Tibial nerve (tissue), 4 donors: ENCODE measurements at regions not wholly inside any gene's neighbourhood (a gene's known extent, or its start where the extent isn't known, plus 50 kb on each side); places are given as distances from the start of the nearest gene placed in this dataset.

Experiments used
- DNase-seq, 2 donors: peaks; one replicate each; pipeline ENCODE4 v3.0.0-alpha.2; 2019; ENCODE audit warnings: low spot score in 2 of 2
- H3K27ac ChIP-seq, 4 donors: fragments of 200-600 bp; sonication (generic) in 3 of 4; one replicate each; pipeline ENCODE4 v1.5.1; 2017 to 2019; ENCODE audit warnings: mild to moderate bottlenecking in 1 of 4
- H3K27me3 ChIP-seq, 2 donors: fragments of 200-600 bp; sonication (generic) in 1 of 2; one replicate each; pipeline versions ENCODE4 v1.5.1 to v1.6.0; 2017 to 2019
- H3K36me3 ChIP-seq, 3 donors: fragments of 200-600 bp; sonication (generic); one replicate each; pipeline ENCODE4 v1.5.1; 2018 to 2019
- H3K4me1 ChIP-seq, 4 donors: fragments of 200-600 bp; sonication (generic) in 3 of 4; one replicate each; pipeline ENCODE4 v1.5.1; 2017 to 2019
- H3K4me3 ChIP-seq, 4 donors: fragments of 200-600 bp; sonication (generic) in 3 of 4; one replicate each; pipeline ENCODE4 v1.5.1; 2017 to 2019; ENCODE audit warnings: mild to moderate bottlenecking in 1 of 4, moderate library complexity in 1 of 4
- H3K9me3 ChIP-seq, 4 donors: fragments of 200-600 bp; sonication (generic) in 3 of 4; one replicate each; pipeline ENCODE4 v1.5.1; 2017 to 2019
- EP300 ChIP-seq, 2 donors: sonication (generic); formaldehyde crosslinking; IDR thresholded peaks; one replicate each; pipeline ENCODE4 v1.6.1; 2017; ENCODE audit warnings: antibody characterized with exemption in 2 of 2, mild to moderate bottlenecking in 1 of 2
- POLR2A ChIP-seq, 2 donors: fragments of 450-650 bp; IDR thresholded peaks; one replicate each; pipeline ENCODE4 v1.6.1; 2017; ENCODE audit warnings: antibody characterized with exemption in 2 of 2, mild to moderate bottlenecking in 2 of 2, moderate library complexity in 2 of 2
- WGBS, 2 donors: methylation state at CpG; one replicate each; pipeline ENCODE4 v1.1.5; 2018; 5-methylcytosine and 5-hydroxymethylcytosine counted together
- TF ChIP-seq, protein P1 (sequence below), 5 experiments: fragments of 200-600 bp in 3 of 5; fragments of 450-650 bp in 2 of 5; sonication (generic) in 3 of 5; IDR thresholded peaks; one replicate each; pipeline ENCODE4 v1.5.1; 2016 to 2019; ENCODE audit warnings: antibody characterized with exemption in 5 of 5, mild to moderate bottlenecking in 3 of 5, moderate library complexity in 2 of 5

DNA sequence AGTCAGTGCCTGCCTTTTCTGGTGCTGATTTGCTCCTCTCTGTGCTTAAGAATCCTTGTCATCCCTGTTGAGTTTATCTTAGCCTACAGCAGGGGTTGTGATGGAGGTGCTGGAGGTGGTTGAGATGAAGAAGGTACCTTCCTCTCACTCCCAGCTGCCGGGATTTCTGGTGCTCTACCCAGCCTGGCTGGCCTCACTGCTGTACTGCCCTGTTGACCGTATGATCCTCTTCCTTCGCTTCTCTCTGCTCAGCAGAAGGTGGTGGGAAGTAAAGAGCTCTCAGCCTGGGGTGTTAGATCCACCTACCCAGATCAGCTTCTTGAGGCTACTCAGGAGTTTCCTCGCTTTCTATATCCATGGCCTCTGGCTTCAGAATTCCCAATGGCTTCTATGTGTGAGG, 101.0 kb upstream of the NXT1 start:
- WGBS, 2 donors = 76 to 91% methylated on average over 4 of the region's 4 CpGs
- TF ChIP-seq EP300 (IDR thresholded peaks at IDR 0.05) (no peak), POLR2A (IDR thresholded peaks at IDR 0.05) (no peak)
- TF ChIP-seq, protein P1, sequence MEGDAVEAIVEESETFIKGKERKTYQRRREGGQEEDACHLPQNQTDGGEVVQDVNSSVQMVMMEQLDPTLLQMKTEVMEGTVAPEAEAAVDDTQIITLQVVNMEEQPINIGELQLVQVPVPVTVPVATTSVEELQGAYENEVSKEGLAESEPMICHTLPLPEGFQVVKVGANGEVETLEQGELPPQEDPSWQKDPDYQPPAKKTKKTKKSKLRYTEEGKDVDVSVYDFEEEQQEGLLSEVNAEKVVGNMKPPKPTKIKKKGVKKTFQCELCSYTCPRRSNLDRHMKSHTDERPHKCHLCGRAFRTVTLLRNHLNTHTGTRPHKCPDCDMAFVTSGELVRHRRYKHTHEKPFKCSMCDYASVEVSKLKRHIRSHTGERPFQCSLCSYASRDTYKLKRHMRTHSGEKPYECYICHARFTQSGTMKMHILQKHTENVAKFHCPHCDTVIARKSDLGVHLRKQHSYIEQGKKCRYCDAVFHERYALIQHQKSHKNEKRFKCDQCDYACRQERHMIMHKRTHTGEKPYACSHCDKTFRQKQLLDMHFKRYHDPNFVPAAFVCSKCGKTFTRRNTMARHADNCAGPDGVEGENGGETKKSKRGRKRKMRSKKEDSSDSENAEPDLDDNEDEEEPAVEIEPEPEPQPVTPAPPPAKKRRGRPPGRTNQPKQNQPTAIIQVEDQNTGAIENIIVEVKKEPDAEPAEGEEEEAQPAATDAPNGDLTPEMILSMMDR (IDR thresholded peaks at IDR 0.05) = no peak
- no peak overlapping the region for H3K4me3 ChIP-seq
- no peaks in the 10 kb centered on the region for H3K9me3 ChIP-seq
- DNase-seq = no peak
- no peaks in the 10 kb centered on the region for H3K27me3 ChIP-seq
- peaks cover 0 to 35% (median 8%) of the 10 kb centered on the region in 4 donors for H3K4me1 ChIP-seq
- no peaks in the 10 kb centered on the region for H3K36me3 ChIP-seq
- no peak overlapping the region for H3K27ac ChIP-seq

DNA sequence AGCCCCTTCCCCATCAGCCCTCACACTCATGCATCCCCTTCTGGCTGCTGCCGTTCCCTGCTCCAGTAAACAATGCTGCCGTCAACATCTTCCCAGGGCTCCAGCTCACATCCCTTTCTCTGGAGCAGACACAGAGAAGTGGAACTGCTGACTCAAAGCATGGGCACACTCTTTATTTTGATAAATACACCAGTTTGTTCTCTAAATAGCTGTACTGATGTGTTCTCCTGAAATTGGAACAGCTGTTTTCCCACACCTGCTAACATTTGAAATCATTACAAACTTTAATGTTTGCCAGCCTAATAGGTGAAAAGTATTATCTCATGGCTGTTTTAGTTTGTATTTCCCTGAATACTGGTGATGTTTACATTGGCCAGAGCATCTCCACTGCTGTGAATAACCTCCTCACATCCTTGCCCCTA, 102.1 kb upstream of the NXT1 start:
- Histone ChIP-seq H3K9me3 (no peaks in the 10 kb centered on the region), H3K27me3 (no peaks in the 10 kb centered on the region), H3K4me1 (peaks cover 0 to 39% (median 8%) of the 10 kb centered on the region in 4 donors), H3K27ac (no peak overlapping the region), H3K4me3 (no peak overlapping the region), H3K36me3 (no peaks in the 10 kb centered on the region)
- 14 to 23% methylated on average over 2 of the region's 2 CpGs for WGBS, 2 donors
- DNase-seq = no peak
- TF ChIP-seq, protein P1 (IDR thresholded peaks at IDR 0.05) = no peak
- no peak for TF ChIP-seq POLR2A (IDR thresholded peaks at IDR 0.05)
- peak in 1 of 2 donors; percentile 17 for TF ChIP-seq EP300 (IDR thresholded peaks at IDR 0.05)

DNA sequence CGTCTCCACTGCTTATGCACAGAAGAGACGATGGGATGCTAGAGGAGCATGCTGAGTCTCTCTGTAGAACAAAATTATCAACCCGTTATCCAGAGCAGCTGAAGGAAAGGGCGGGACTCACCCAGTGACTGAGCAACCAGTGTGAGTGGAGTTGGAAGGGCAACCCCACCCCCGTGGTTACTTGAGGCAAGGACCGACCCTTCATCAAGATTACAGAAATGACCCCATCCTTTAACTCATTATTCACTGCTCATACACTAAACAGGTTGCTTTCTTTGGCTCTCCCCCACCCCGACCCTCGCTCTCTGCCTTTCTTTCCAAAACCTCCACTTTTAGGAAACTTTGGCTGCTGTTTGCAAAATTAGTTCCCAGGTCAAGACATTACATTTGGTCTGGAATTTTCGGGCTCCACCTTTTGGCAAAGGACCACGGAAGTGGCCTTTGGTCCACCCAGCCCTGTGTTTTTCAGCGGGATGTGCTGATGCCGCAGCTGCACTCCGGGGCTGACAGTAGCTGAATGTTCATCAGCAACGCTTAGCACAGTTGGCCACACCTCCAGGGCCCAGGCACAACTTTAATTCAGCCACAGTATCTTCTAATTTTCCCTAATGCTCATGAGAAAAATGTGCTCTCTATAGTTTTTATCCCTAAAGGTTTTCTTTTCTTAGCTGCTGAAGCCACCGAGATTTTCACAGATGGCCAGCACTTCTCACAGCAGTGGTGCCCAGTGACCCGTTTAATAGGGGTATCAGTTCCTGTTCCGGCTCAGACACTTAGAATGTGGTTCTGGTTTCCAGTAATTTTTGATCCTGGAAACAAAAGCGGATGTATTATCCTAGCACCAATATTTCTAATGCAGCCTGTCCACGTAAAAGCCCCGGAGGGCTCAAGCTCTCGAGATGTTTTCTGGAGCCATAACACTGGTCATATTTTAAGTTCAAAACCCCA, 103.6 kb upstream of the NXT1 start:
- WGBS, 2 donors = 46 to 47% methylated on average over 21 of the region's 21 CpGs
- H3K4me1 ChIP-seq = peaks cover 0 to 39% (median 8%) of the 10 kb centered on the region in 4 donors
- H3K4me3 ChIP-seq = no peak overlapping the region
- peak overlapping the region in 3 of 4 donors; percentile 4 to 72 (median 53) for H3K27ac ChIP-seq
- TF ChIP-seq EP300 (IDR thresholded peaks at IDR 0.05) (peak in 1 of 2 donors; percentile 38), POLR2A (IDR thresholded peaks at IDR 0.05) (no peak)
- peak; percentile 54 to 56 for DNase-seq
- H3K9me3 ChIP-seq = no peaks in the 10 kb centered on the region
- no peaks in the 10 kb centered on the region for H3K36me3 ChIP-seq
- no peaks in the 10 kb centered on the region for H3K27me3 ChIP-seq

DNA sequence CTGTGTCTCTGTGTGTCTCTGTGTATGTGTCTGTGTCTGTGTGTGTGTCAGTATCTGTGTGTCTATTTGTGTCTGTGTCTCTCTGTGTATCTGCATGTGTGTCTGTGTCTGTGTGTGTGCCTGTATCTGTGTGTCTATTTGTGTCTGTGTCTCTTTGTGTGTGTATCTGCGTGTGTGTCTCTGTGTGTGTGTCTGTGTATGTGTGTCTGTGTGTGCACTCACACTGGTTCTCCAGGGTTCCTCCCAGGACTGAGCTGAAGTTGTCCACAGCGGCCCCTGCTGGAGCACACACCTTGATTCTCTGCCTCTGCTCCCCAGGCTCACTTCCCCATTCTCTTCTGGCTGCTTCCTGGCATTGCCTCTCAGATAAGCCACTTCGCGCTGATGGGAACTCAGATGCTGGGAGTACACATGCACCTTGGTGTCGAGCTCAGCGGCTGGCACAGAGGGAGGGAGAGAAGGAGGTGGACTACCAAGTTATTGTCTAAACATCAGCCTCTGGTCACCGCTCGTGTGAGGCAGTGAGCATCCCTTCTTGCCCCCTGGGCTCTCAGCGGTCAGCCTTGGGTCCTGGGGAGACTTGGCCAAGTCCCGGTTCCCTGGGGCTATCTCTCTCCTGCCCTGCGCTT, 104.9 kb upstream of the NXT1 start:
- TF ChIP-seq EP300 (IDR thresholded peaks at IDR 0.05) = no peak
- TF ChIP-seq, protein P1 (IDR thresholded peaks at IDR 0.05) = peak; percentile 15 to 58 (median 23)
- TF ChIP-seq POLR2A (IDR thresholded peaks at IDR 0.05) = no peak
- H3K9me3 ChIP-seq = no peaks in the 10 kb centered on the region
- peak in 1 of 2 donors; percentile 57 for DNase-seq
- H3K36me3 ChIP-seq = no peaks in the 10 kb centered on the region
- no peak overlapping the region for H3K4me3 ChIP-seq
- H3K27ac ChIP-seq = peak overlapping the region in 2 of 4 donors; percentile 53 to 72
- peaks cover 0 to 39% (median 8%) of the 10 kb centered on the region in 4 donors for H3K4me1 ChIP-seq
- 52 to 56% methylated on average over 11 of the region's 11 CpGs for WGBS, 2 donors
- H3K27me3 ChIP-seq = no peaks in the 10 kb centered on the region

DNA sequence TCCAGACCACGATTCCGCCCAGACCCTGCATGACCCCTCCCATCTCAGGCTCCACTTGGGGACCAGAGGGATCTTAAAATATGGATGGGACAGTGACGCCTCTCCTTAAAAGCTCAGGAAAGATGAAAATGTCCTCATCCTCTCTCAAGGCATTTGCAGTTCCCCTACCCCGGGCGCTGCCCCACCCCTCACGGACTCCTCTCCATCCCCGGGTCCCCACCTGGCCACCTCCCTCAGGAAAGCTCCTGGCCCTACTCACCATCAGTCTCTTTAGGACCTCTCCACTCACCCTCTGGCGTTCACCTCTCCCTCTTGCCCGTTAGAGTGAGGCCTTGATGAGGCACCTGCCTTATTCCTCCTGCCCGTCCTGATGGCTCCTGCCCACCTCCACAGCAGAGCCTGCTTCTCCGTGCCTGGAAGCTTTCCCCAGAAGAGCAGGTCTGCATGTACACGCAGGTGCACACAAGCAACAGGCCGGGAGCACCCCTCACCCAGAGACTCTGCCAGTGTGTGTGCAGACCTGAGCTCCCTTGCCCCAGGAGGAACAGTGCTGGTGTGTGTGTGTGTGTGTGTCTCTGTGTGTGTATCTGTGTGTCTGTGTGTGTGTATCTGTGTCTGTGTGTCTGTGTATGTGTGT, 105.6 kb upstream of the NXT1 start:
- Histone ChIP-seq H3K36me3 (no peaks in the 10 kb centered on the region), H3K4me3 (no peak overlapping the region), H3K4me1 (peaks cover 0 to 39% (median 8%) of the 10 kb centered on the region in 4 donors), H3K9me3 (no peaks in the 10 kb centered on the region), H3K27me3 (no peaks in the 10 kb centered on the region), H3K27ac (peak overlapping the region in 2 of 4 donors; percentile 25 to 52)
- WGBS, 2 donors = 83 to 87% methylated on average over 13 of the region's 13 CpGs
- DNase-seq = no peak
- TF ChIP-seq POLR2A (IDR thresholded peaks at IDR 0.05) (no peak), EP300 (IDR thresholded peaks at IDR 0.05) (no peak)
- TF ChIP-seq, protein P1 (IDR thresholded peaks at IDR 0.05) = no peak
